Hypothalamus (tissue), 51 donors: ENCODE measurements at regions not wholly inside any gene's neighbourhood (a gene's known extent, or its start where the extent isn't known, plus 50 kb on each side); places are given as distances from the start of the nearest gene placed in this dataset.

Experiments
- DNase-seq, 51 donors: peaks; one replicate each; lab custom pipeline; 2025; lab: John Stamatoyannopoulos, UW

DNA sequence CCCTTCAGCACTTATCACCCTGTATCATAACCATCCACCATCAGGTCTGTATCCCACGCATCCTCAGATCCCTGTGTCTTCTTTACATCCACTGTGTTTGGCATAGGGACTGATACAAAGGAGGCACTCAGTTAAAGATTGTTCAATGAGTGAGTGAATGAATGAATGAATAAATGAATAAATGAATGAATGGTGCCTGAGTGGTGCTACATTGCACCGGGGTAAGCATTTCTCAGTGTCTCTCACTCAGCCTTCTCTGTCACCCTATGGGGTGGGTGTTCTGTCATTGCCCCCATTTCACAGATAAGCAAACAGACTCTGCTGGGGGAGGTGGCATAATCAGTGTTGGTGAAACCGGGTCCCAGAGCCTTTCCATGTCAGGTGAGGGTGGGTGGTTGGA lies 56.6 kb upstream of the ID3 start:
- no peak for DNase-seq

DNA sequence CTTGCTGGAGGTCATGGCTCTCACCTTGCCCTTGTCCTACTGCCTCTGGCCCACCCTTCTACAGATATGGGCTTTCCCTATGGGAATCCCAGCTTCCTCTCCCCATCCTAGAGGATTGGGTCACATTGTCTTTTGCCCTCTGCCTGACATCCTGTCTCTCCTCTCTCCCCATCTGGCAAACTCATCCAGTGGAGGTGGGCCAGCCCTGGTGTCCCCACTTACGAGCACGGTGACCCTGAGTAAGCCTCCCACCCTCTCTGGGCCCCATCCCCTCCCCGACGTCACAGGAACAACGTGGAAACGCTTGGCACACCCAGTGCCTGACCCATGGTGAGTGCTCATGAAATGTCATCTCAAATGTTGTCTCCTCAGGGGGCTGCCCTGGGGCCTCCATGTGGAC lies 56.1 kb upstream of the ID3 start:
- no peak for DNase-seq

- DNase-seq = no peak
These were observed 54.8 kb upstream of the ID3 start for GRCh38 chr1:23614032-23614660.

- no peak for DNase-seq
These were observed 54.1 kb upstream of the ID3 start for GRCh38 chr1:23613191-23614031.

DNA sequence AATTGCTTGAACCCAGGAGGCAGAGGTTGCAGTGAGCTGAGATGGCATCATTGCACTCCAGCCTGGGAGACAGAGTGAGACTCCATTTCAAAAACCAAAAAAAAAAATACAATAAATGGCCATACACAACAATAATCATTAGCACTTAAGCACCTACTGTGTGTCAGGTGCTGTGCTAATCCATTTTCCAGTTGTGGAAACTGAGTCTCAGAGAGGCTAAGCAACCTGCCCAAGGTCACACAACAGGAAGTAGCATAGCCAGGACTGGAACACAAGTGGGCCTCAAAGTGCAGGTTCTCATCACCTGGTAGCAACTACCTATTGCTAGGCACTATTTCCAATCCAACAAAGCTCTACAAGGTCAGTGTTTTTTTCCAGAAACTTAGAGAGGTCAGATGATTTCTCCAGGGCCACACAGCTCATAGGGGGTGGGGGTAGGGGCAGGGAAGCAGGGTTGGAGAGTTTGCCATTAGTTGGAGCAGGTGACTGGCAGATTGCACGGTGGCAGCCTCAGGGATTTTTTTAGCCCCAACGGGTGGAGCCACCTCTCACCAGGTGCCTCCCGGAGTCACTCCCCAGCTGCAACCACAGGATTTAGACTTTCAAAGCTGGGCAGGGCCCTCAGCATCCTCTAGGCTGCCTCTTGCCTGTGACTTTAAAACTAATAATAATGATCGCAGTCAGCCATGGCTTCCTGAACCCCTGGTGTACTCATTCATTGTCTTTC lies 52.5 kb upstream of the ID3 start:
- no peak for DNase-seq

DNA sequence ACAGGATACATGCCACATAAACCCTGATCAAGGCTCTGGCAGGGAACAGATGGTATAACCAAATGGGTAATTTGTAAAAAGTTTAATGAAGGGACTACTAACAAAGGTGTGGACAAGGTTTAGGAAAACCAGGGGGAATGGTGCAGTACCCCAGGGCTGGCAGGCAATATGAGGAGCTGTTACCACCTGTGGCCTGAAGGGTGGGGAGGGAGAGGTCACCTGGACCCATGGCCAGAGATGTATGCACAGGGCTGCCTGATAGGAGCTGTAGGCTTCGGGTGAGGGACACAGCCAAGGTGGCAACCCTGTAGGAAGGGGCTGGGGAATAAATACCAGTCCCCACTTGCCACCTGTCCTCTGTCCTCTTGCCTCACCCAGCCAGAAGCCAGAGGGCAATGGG lies 51.4 kb upstream of the ID3 start:
- DNase-seq = no peak

DNA sequence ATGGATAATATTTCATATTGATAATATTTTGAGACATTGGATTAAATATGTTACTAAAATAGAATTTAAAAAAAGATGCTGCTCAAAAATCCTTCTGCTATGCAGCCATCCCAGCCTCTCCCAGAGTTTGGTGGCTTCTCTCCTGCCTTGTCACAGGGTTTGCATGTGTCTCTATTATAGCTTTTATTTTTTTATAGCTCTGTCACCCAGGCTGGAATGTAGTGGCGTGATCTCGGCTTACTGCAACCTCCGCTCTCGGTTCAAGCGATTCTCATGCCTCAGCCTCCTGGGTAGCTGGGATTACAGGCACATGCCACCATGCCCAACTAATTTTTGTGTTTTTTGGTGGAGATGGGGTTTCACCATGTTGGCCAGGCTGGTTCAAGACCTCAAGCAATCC lies 50.7 kb upstream of the ID3 start:
- no peak for DNase-seq
